Spinal cord (tissue), 9 donors: ENCODE measurements at regions not wholly inside any gene's neighbourhood (a gene's known extent, or its start where the extent isn't known, plus 50 kb on each side); places are given as distances from the start of the nearest gene placed in this dataset.

ENCODE experiments used
- DNase-seq, 6 donors: peaks; one replicate each; pipeline versions ENCODE4 v3.0.0 to v3.0.0-alpha.2; 2013 to 2015; ENCODE audit warnings: low spot score in 6 of 6, low read depth in 4 of 6
- H3K27ac ChIP-seq: one replicate; pipeline ENCODE4 v1.5.1; 2013; ENCODE audit warnings: low read depth, low read length, control low read depth
- H3K27me3 ChIP-seq: one replicate; pipeline ENCODE4 v1.6.1; 2013; ENCODE audit warnings: low read length; ENCODE audit not compliant: control insufficient read depth, insufficient read depth
- H3K36me3 ChIP-seq: one replicate; pipeline ENCODE4 v1.6.1; 2013; ENCODE audit warnings: low read length; ENCODE audit not compliant: control insufficient read depth, insufficient read depth
- H3K4me1 ChIP-seq: one replicate; pipeline ENCODE4 v1.6.1; 2013; ENCODE audit warnings: low read length; ENCODE audit not compliant: control insufficient read depth, insufficient read depth
- H3K4me3 ChIP-seq: one replicate; pipeline ENCODE4 v1.5.1; 2013; ENCODE audit warnings: low read depth, low read length, control low read depth
- H3K9me3 ChIP-seq: one replicate; pipeline ENCODE4 v1.6.1; 2013; ENCODE audit warnings: low read length; ENCODE audit not compliant: control insufficient read depth, insufficient read depth
- WGBS: methylation state at CpG from one replicate; pipeline ENCODE4 v1.1.5; 2013; ENCODE audit warnings: missing lambda C conversion rate; ENCODE audit not compliant: insufficient coverage; 5-methylcytosine and 5-hydroxymethylcytosine counted together
- donor health status: healthy.

DNA sequence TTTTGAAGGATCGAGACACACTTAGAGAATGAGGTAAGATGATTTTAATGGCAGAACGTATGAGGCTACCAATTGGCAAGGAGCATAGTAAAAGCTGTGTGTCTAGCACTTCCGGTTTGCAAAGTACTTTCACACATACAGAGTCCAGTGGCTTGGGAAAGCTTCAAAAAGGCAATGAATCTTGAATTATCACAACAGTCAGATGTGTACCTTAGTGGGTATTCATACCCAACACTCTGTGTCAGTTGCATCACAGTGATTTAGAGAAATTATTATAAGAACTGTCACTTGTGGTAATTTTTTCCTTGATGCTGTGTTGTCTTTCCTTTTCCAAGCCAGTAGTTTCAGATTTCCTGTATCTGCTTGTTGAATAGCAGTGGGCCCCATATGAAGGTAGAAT is 424.1 kb downstream of the PCNX1 start:
- no peaks in the 10 kb centered on the region for H3K4me1 ChIP-seq
- no peaks in the 10 kb centered on the region for H3K9me3 ChIP-seq
- no peaks in the 10 kb centered on the region for H3K36me3 ChIP-seq
- DNase-seq: no peak
- no peak overlapping the region for H3K27ac ChIP-seq
- no peaks in the 10 kb centered on the region for H3K27me3 ChIP-seq
- WGBS: 80% methylated on average over 1 of the region's 3 CpGs
- no peak overlapping the region for H3K4me3 ChIP-seq

GRCh38 chr14:71332476-71332875 is 425.2 kb downstream of the PCNX1 start:
- Histone ChIP-seq H3K4me3 (no peak overlapping the region), H3K9me3 (no peaks in the 10 kb centered on the region), H3K27me3 (no peaks in the 10 kb centered on the region), H3K27ac (no peak overlapping the region), H3K36me3 (no peaks in the 10 kb centered on the region), H3K4me1 (no peaks in the 10 kb centered on the region)
- no peak for DNase-seq

DNA sequence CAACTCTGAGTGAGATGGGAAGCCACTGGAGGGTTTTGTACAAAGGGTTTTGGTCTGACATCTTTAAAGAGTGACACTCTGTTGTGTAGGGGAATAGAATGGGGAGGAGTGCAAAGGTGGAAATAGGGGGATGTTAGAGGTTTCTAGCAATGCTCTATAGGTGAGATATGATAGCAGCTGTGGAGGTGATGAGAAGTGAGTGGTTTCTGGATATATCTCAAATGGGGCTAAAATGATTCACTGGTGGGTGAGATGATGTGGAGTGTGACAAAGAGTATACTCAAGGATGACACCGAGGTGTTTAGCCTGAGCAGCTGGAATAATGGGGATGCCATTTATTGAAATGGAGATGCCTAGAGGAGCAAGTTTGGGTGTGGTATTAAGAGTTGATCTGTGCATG is 426.4 kb downstream of the PCNX1 start:
- Histone ChIP-seq H3K9me3 (no peaks in the 10 kb centered on the region), H3K27me3 (no peaks in the 10 kb centered on the region), H3K4me3 (no peak overlapping the region), H3K36me3 (no peaks in the 10 kb centered on the region), H3K4me1 (no peaks in the 10 kb centered on the region), H3K27ac (no peak overlapping the region)
- 100% methylated on average over 1 of the region's 1 CpG for WGBS
- DNase-seq: no peak

GRCh38 chr14:71336489-71337192 is 429.4 kb downstream of the PCNX1 start:
- no peak overlapping the region for H3K4me3 ChIP-seq
- 91% methylated on average over 7 of the region's 10 CpGs for WGBS
- no peaks in the 10 kb centered on the region for H3K27me3 ChIP-seq
- DNase-seq: no peak
- H3K4me1 ChIP-seq: no peaks in the 10 kb centered on the region
- H3K9me3 ChIP-seq: no peaks in the 10 kb centered on the region
- H3K27ac ChIP-seq: no peak overlapping the region
- H3K36me3 ChIP-seq: no peaks in the 10 kb centered on the region

DNA sequence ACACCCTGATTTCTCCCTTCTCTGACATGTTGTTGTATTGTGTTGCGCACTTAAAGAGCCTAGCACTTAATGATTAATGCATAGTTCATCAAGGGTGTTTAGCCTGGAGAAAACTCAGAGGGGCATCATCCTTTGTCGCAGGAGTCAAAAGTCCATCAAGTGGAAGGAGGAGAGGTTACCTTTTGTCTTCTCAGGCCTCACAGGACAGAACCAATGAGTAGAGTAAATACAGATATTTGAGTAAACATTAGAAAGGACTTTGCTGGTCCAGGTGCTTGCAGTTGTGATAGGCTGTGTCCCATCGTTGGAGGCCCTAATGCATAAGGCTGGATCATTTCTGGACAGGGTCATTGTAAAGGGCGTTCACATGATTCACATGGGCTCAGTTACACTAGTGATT is 430.9 kb downstream of the PCNX1 start:
- Histone ChIP-seq H3K27ac (no peak overlapping the region), H3K4me3 (no peak overlapping the region), H3K27me3 (no peaks in the 10 kb centered on the region), H3K9me3 (no peaks in the 10 kb centered on the region), H3K4me1 (no peaks in the 10 kb centered on the region), H3K36me3 (no peaks in the 10 kb centered on the region)
- WGBS: 93% methylated on average over 2 of the region's 4 CpGs
- no peak for DNase-seq

DNA sequence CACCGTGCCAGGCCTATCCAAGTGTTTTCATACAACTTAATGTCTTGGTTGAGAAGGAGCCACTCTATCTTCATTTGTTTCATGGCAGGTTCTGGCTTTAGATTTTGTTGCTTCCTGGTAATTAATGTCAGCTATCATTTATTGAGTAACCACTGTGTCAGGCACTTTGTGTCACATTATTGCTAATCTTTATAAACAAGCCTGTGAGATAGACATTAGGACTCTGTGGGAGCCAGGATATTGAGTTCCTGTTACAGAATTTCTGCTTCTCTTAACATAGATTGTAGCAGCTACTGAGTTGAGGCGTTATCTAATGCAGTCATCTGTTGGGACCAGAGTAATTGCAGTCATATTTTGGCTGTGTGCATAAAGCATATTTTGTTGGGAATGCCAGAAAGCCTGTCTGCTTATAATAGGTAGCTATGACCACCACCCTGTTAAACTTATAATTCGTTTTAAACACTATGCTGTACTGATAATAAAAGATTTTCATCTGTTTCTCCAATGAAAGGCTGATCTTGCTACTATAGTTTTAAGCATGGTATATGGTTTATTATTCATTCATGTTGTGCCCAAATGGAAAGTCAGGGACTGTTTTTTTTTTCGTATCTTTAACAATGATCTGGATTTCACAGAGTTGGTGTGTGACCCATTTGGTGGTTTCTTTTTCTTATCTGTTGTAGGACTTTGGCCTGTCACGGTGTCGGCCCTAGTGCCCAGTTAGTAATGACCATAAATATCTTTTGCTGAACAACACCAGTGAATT is 432.6 kb downstream of the PCNX1 start:
- Histone ChIP-seq H3K27ac (no peak overlapping the region), H3K4me3 (no peak overlapping the region), H3K27me3 (no peaks in the 10 kb centered on the region), H3K9me3 (no peaks in the 10 kb centered on the region), H3K4me1 (no peaks in the 10 kb centered on the region), H3K36me3 (no peaks in the 10 kb centered on the region)
- 100% methylated on average over 1 of the region's 6 CpGs for WGBS
- DNase-seq: peak in 1 of 6 donors; percentile 67

DNA sequence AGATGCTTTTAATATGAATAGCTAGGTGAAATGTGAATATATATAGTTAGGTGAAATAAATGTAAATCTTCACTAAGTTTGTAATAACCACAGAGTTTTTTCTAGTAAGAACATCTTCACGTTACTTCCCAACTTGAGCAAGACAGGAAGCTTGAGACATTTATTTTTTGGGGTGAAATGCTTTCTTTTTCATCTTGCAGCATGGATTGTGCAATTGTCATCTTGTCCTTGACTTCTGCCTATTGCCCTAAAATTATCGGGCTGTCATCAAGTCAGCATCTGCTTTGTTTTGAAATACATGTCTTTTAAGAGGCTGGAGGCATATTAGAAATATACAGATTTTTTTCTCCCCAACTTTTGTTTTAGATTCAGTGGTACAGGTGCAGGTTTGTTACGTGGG is 433.9 kb downstream of the PCNX1 start:
- DNase-seq: no peak
- WGBS: no CpG with 5 or more reads among the region's 3 CpGs
- H3K27ac ChIP-seq: no peak overlapping the region

GRCh38 chr14:71343724-71344123 is 436.5 kb downstream of the PCNX1 start:
- no peak overlapping the region for H3K27ac ChIP-seq
- no peak for DNase-seq
- 96% methylated on average over 3 of the region's 3 CpGs for WGBS
- no peaks in the 10 kb centered on the region for H3K9me3 ChIP-seq
- H3K4me3 ChIP-seq: no peak overlapping the region
- no peaks in the 10 kb centered on the region for H3K36me3 ChIP-seq
- H3K27me3 ChIP-seq: no peaks in the 10 kb centered on the region
- no peaks in the 10 kb centered on the region for H3K4me1 ChIP-seq

More for the DNA sequence above, 433.9 kb downstream of the PCNX1 start:
- no peaks in the 10 kb centered on the region for H3K9me3 ChIP-seq
- H3K27me3 ChIP-seq: no peaks in the 10 kb centered on the region
- H3K4me1 ChIP-seq: no peaks in the 10 kb centered on the region
- H3K36me3 ChIP-seq: no peaks in the 10 kb centered on the region
- H3K4me3 ChIP-seq: no peak overlapping the region

DNA sequence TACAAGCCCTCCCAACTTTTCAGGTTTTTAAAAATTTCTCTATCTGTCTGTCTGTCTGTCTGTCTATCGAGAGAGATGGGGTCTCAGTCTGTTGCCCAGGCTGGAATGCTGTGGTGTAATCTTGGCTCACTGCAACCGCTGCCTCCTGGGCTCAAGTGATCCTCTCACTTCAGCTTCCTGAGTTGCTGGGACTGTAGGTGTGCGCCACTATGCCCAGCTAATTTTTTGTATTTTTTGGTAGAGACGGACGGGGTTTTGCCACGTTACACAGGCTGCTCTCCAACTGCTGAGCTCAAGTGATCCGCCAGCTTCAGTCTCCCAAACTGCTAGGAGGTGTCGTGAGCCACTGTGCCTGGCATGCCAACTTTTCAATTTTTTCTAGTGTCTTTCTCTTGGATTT is 437.2 kb downstream of the PCNX1 start:
- Histone ChIP-seq H3K27me3 (no peaks in the 10 kb centered on the region), H3K4me1 (no peaks in the 10 kb centered on the region), H3K9me3 (no peaks in the 10 kb centered on the region), H3K27ac (no peak overlapping the region), H3K36me3 (no peaks in the 10 kb centered on the region), H3K4me3 (no peak overlapping the region)
- DNase-seq: no peak
- WGBS: 88% methylated on average over 7 of the region's 8 CpGs

DNA sequence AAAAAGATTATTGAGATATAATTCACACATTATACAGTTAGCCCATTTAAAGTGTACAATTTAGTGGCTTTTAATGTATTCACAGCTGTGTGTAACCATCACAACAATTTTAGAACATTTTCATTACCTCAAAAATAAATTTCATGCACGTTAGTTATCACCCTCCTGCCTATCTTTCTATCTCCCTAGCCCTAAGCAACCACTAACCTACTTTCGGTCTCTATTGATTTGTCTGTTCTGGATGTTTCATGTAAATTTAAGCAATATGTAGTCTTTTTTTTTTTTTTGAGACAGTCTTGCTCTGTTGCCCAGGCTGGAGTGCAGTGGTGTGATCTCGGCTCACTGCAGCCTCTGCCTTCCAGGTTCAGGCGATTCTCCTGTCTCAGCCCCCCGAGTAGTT is 439.4 kb downstream of the PCNX1 start:
- Histone ChIP-seq H3K9me3 (no peaks in the 10 kb centered on the region), H3K27ac (no peak overlapping the region), H3K4me3 (no peak overlapping the region), H3K4me1 (no peaks in the 10 kb centered on the region), H3K27me3 (no peaks in the 10 kb centered on the region), H3K36me3 (no peaks in the 10 kb centered on the region)
- WGBS: no CpG with 5 or more reads among the region's 5 CpGs
- no peak for DNase-seq
